Left renal pelvis (tissue), 4 donors: ENCODE measurements at regions not wholly inside any gene's neighbourhood (a gene's known extent, or its start where the extent isn't known, plus 50 kb on each side); places are given as distances from the start of the nearest gene placed in this dataset.

Source experiments
- DNase-seq, 4 donors: peaks; one replicate each; pipeline ENCODE4 v3.0.0-alpha.2; 2013; ENCODE audit warnings: low read depth in 4 of 4, low spot score in 3 of 4

GRCh38 chr12:58554522-58555157 lies 365.7 kb downstream of the LRIG3 start:
- no peak for DNase-seq

DNA sequence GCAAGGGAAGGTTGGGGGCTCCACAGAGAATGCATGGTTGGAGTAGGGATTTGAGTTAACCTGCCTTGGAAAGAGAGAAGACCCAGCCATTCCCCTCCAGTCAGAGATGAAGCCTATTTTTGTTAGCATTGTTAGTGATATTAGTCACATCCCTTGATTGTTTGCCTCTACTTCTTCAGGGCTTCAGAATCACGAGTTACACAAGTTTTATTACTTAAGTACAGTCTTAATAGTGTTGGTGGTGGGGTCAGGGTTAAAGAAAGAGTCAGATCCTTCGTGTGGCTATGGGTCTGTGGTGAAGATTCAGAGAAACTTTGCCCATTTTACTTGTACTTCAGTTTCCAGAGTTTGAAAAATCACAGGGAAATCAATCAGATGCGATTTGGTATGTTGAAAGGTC lies 363.1 kb downstream of the LRIG3 start:
- no peak for DNase-seq

- no peak for DNase-seq
Measured at GRCh38 chr12:58557661-58558060, 362.6 kb downstream of the LRIG3 start.

DNA sequence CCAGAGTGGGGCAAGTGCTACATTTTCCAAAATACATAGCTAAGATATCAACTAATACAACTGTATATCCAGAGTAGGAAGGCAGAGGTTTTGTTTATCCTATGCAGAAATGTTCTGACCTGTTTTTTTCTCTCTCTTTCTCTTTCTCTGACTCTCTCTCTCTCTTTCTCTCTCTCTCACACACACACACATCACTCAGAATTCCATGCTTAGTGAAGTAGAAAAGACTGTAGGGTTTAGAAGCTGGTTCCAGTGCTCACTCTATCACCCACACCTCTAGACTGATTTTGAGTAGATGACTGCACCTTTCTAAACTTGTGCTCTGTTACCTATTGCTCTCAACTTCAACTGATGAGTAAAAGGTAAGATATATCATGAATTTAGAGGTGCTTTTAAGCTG lies 356.7 kb downstream of the LRIG3 start:
- no peak for DNase-seq

GRCh38 chr12:58564721-58565120 lies 355.6 kb downstream of the LRIG3 start:
- no peak for DNase-seq

DNA sequence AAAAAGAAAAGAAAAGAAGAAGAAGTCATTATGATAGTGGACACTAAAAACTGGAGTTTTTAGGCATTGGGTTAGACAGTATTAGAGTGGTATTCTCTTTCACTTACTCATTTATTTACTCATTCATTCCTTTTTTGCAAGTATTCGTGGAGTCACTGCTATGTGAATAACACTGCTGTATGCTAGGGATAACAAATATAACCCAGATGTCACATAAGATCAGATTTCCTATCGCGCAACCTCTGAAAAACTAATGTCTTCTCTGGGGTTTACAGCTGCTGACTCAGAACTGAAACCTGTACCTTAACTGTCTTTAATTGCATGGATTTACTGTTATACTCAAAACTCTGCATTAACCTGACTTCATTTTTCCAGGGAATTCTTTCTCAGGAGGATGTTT lies 353.7 kb downstream of the LRIG3 start:
- DNase-seq: no peak

GRCh38 chr12:58567189-58567588 lies 353.1 kb downstream of the LRIG3 start:
- no peak for DNase-seq

DNA sequence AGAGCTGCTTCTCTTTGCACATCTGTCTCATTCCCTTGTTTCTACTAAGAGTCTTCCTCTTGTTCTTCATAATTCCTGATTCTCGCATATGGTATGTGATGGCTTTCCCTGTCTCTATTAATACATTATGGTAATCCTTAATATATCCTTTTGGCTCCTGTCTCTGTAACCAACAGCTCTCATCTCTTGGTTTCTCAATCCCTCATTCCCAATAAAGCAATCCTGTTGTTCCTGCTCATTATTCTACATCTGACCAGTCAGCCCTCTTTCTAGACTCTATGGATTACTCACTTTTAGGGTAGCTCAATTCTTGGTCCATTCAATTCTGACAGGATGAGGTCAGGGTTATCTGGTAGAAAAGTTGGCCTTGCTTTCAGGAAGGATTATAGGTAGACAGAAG lies 349.9 kb downstream of the LRIG3 start:
- DNase-seq: no peak

GRCh38 chr12:58575256-58575655 lies 345.0 kb downstream of the LRIG3 start:
- DNase-seq: no peak

DNA sequence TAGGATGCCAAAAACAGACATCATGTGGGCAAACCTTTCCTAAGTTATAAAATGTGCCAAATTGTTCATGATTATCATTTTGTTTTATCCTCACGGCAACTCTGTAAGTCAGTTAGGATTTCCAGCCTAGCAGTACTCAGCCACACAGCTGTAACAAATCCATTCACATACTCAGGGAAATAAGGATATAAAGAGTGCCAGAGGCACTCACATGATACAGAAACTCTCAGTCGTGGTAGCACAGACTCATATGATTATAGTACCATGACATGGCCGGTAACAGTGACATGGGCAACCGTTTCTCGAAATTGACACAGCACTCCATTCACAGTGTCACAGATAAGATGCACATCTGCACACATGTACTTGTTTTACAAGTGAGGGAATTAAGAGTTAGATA lies 344.2 kb downstream of the LRIG3 start:
- DNase-seq: no peak

- no peak for DNase-seq
Measured at GRCh38 chr12:58576916-58577315, 343.4 kb downstream of the LRIG3 start.

GRCh38 chr12:58580095-58580494 lies 340.2 kb downstream of the LRIG3 start:
- no peak for DNase-seq

DNA sequence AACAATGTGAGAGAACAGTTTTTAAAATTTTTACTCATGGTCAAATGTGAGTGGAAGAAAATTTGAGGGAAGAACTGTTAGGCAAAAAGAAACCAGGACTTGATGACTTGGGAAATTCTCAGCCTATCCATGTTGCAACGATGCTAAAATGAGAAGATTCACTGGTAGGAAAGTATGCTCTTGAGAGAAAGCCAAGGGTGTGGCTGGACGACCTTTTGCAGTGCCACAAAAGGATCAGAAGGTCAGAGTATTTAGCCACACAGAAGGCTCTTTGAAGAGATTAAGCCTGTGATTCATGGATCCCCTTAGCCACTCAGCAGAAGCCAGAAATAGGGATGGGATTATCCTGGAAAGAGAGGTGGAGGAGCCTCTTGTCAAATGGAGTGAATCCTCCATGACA lies 336.8 kb downstream of the LRIG3 start:
- DNase-seq: no peak

- DNase-seq: no peak
Measured at GRCh38 chr12:58583940-58584339, 336.4 kb downstream of the LRIG3 start.

DNA sequence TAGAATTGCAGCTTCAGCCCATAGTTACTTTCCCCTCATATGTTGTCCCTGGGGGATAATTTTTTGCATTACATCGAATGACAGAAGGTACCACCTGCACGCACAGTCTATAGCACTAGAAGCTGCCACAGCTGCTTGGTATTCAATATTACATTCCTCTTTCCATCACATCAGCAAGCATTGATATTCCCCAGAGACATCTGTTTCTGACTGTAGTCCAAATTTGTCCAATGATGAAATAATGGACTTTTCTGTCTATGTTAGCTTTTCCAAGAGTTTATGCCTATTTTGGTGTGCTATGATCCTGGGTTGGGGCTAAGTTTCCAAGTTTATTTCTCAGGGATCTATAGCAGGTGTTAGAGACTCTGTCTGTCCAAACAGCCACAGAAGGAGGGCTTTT lies 335.4 kb downstream of the LRIG3 start:
- no peak for DNase-seq

GRCh38 chr12:58586762-58587161 lies 333.5 kb downstream of the LRIG3 start:
- no peak for DNase-seq

GRCh38 chr12:58588770-58589169 lies 331.5 kb downstream of the LRIG3 start:
- no peak for DNase-seq

GRCh38 chr12:58592475-58593207 lies 327.7 kb downstream of the LRIG3 start:
- DNase-seq: no peak

DNA sequence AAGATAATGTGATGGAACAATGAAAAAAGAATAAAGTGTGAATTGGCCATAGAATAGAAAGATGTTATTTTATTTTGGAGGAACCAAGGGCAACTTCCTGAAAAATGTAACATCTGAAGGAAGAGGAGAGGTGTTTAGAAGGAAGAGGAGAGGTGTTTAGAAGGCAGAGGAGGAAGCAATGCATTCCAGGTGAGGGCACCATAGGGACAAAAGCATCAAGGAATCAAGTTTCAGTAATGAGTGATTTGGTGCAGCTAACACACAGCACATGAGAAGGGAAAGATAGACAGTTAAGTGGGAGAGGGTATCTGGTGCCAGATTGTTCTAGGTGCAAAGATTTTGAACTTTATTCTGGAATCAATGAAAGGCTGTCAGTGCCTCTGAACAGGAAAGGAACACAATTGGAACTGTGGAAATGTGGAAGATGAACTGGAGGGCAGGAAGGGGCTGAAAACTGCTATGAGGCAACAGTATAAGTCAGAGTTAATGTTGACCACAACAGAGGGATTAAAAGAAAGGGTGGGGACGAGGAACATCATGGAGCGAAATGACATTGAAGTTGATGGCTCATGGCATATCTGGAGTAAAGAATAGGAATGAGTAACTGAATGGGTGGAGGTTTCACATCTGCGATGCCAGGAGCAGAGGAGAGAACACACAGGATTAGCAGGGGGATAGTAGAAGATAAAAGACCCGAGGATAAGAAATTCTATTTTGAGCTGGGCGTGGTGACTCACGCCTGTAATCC lies 326.6 kb downstream of the LRIG3 start:
- no peak for DNase-seq

DNA sequence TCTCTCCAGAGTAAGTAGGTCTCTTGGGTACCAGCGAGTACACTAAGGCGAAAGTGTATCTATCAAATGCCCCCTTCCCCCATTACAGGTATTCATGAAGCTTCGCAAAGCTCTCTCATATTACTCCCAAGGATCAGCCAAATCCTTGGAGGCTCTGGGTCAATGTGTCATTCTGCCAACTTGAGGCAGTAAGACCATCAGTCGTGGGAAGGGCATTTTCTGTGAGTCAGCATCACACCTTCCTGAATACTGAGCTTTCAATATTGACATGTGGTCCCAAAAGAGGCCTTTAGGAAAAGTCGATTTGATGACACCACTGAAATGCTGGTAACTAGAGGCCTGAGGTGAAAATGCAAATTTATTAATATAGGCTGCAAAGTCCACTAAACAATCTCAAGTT lies 323.9 kb downstream of the LRIG3 start:
- DNase-seq: no peak

DNA sequence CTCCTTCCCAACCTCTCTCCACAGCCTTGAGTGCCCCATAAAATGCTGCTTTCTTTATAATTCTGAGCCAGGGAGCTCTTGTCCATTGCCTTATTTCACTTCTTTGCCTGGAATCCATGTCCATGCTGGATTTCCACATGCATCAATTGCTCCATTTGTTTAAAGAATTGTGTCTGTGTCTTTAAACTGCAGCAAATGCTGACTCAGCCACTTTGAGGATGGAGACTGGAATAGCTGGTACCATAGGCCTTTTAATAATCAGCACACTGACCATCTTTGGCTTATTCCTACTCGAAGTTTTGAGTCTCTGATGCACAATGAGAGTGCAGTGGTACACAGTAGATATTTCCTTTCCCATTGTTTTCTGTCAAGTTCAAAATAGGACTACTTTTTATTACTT lies 318.8 kb downstream of the LRIG3 start:
- DNase-seq: no peak

DNA sequence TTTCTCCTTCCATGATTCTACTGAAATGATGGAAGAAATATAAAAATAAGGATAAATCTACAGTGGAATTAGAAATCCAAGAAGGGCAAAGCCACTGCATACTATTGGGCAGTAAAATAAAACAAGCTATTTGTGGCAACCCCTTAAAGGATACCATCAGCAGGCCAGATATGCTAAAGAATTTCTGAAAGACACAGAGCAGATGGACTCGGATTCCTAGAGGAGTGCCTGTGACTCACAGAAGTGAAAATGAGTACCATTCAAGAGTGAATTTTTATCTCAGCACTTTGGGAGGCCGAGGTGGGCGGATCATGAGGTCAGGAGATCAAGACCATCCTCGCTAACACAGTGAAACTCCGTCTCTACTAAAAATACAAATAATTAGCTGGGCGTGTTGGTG lies 318.1 kb downstream of the LRIG3 start:
- DNase-seq: no peak
